GM19438 (cell line): ENCODE measurements at regions not wholly inside any gene's neighbourhood (a gene's known extent, or its start where the extent isn't known, plus 50 kb on each side); places are given as distances from the start of the nearest gene placed in this dataset.

ENCODE experiments used
- ATAC-seq: cut with Tn5 transposase; IDR thresholded peaks from one replicate; pipeline ENCODE4 v1.9.1; 2021; ENCODE audit warnings: low read depth; ENCODE audit not compliant: unreplicated experiment

GRCh38 chr5:152844713-152845112 lies 439.6 kb upstream of the NMUR2 start:
- no peak for ATAC-seq

- no peak for ATAC-seq
These were observed 448.3 kb upstream of the NMUR2 start for GRCh38 chr5:152853361-152853760.

- ATAC-seq = no peak
These were observed 450.4 kb upstream of the NMUR2 start for GRCh38 chr5:152855441-152855840.

GRCh38 chr5:152861231-152861630 lies 456.2 kb upstream of the NMUR2 start:
- no peak for ATAC-seq

- no peak for ATAC-seq
These were observed 459.4 kb upstream of the NMUR2 start for GRCh38 chr5:152864447-152864846.

- no peak for ATAC-seq
These were observed 459.9 kb upstream of the NMUR2 start for GRCh38 chr5:152864991-152865390.

- ATAC-seq = no peak
These were observed 464.9 kb upstream of the NMUR2 start for GRCh38 chr5:152869971-152870370.

GRCh38 chr5:152882621-152883020 lies 477.5 kb upstream of the NMUR2 start:
- no peak for ATAC-seq

GRCh38 chr5:152883066-152883775 lies 478.1 kb upstream of the NMUR2 start:
- no peak for ATAC-seq

GRCh38 chr5:152884006-152884405 lies 478.9 kb upstream of the NMUR2 start:
- no peak for ATAC-seq

- ATAC-seq = no peak
These were observed 495.3 kb upstream of the NMUR2 start for GRCh38 chr5:152900332-152900731.

GRCh38 chr5:152901754-152902153 lies 496.7 kb upstream of the NMUR2 start:
- ATAC-seq = no peak

- no peak for ATAC-seq
These were observed 500.2 kb upstream of the NMUR2 start for GRCh38 chr5:152905286-152905685.

GRCh38 chr5:152907488-152908245 lies 502.6 kb upstream of the NMUR2 start:
- ATAC-seq = no peak

GRCh38 chr5:152912924-152913323 lies 507.8 kb upstream of the NMUR2 start:
- no peak for ATAC-seq

GRCh38 chr5:152932621-152933020 lies 527.5 kb upstream of the NMUR2 start:
- ATAC-seq = no peak

GRCh38 chr5:152933056-152933455 lies 528.0 kb upstream of the NMUR2 start:
- no peak for ATAC-seq

- no peak for ATAC-seq
These were observed 533.6 kb upstream of the NMUR2 start for GRCh38 chr5:152938630-152939029.

GRCh38 chr5:152942633-152943336 lies 537.7 kb upstream of the NMUR2 start:
- no peak for ATAC-seq

GRCh38 chr5:152953788-152954483 lies 536.5 kb upstream of the GRIA1 start:
- no peak for ATAC-seq
